Caco-2 (cell line): ENCODE measurements at regions not wholly inside any gene's neighbourhood (a gene's known extent, or its start where the extent isn't known, plus 50 kb on each side); places are given as distances from the start of the nearest gene placed in this dataset.

Experiments used
- BruUV-seq: library from RNA; stranded (reverse); fragments of 400-500 nt; replicated peaks from 2 replicates; lab custom pipeline; 2021; lab: Mats Ljungman, UMichigan
- CTCF ChIA-PET: fragments of 300-600 bp; sonication (Branson Sonifier 250); formaldehyde crosslinking; loops from one replicate; lab custom pipeline; 2022; ENCODE audit warnings: antibody characterized with exemption; lab: Charles Lee
- POLR2A ChIA-PET: fragments of 300-600 bp; sonication (Branson Sonifier 250); formaldehyde crosslinking; loops from one replicate; lab custom pipeline; 2022; ENCODE audit warnings: antibody characterized with exemption; lab: Charles Lee
- DNase-seq, 2 experiments: peaks; one replicate each; pipeline versions ENCODE4 v3.0.0 to v3.0.0-alpha.2; 2020 to 2022
- H3K27me3 ChIP-seq: replicated peaks from 2 replicates; pipeline ENCODE4 v1.6.0; 2011; ENCODE audit warnings: low read length; ENCODE audit not compliant: control insufficient read depth, insufficient read depth
- H3K36me3 ChIP-seq: 2 replicates; pipeline ENCODE4 v1.5.1; 2011; ENCODE audit warnings: low read length; ENCODE audit not compliant: control insufficient read depth, insufficient read depth
- H3K4me1 ChIP-seq: fragments of 250-450 bp; sonication (Bioruptor Pico); 2 replicates; pipeline ENCODE4 v1.5.1; 2020; ENCODE audit warnings: mild to moderate bottlenecking
- H3K4me3 ChIP-seq: 2 replicates; pipeline ENCODE4 v1.5.1; 2011; ENCODE audit warnings: low read depth, mild to moderate bottlenecking, control low read depth, low read length
- H3K9me3 ChIP-seq: fragments of 250-450 bp; sonication (Bioruptor Pico); 2 replicates; pipeline ENCODE4 v1.5.1; 2020; ENCODE audit warnings: mild to moderate bottlenecking, moderate library complexity
- H3K27ac Mint-ChIP-seq: one replicate; pipeline ENCODE4 v1.8.0; 2022; ENCODE audit warnings: mixed read lengths; ENCODE audit not compliant: unreplicated experiment
- H3K27me3 Mint-ChIP-seq: one replicate; pipeline ENCODE4 v1.8.0; 2022; ENCODE audit warnings: mixed read lengths; ENCODE audit not compliant: insufficient read depth, unreplicated experiment
- H3K36me3 Mint-ChIP-seq: one replicate; pipeline ENCODE4 v1.8.0; 2022; ENCODE audit warnings: mild to moderate bottlenecking, mixed read lengths; ENCODE audit not compliant: insufficient read depth, unreplicated experiment
- H3K4me1 Mint-ChIP-seq: one replicate; pipeline ENCODE4 v1.8.0; 2022; ENCODE audit warnings: low read depth, mixed read lengths; ENCODE audit not compliant: unreplicated experiment
- H3K4me3 Mint-ChIP-seq: one replicate; pipeline ENCODE4 v1.8.0; 2022; ENCODE audit warnings: mild to moderate bottlenecking, moderate library complexity, mixed read lengths; ENCODE audit not compliant: unreplicated experiment
- H3K9me3 Mint-ChIP-seq: one replicate; pipeline ENCODE4 v1.8.0; 2022; ENCODE audit warnings: mixed read lengths; ENCODE audit not compliant: unreplicated experiment
- CTCF ChIP-seq, 2 experiments: fragments of 200-600 bp in 1 of 2; IDR thresholded peaks; 1 replicate in 1 of 2; 2 replicates in 1 of 2; pipeline versions ENCODE4 v1.5.1 to v1.8.0; 2011 to 2022; ENCODE audit warnings: antibody characterized with exemption in 1 of 2, control low read depth in 1 of 2, inconsistent platforms in 1 of 2, low read depth in 1 of 2, low read length in 1 of 2, mild to moderate bottlenecking in 1 of 2, moderate library complexity in 1 of 2; ENCODE audit not compliant: insufficient read depth in 1 of 2, severe bottlenecking in 1 of 2, unreplicated experiment in 1 of 2
- intact Hi-C: fragments of 100-400 bp; cut with micrococcal nuclease; formaldehyde crosslinking; loops from one replicate; pipeline ENCODE4 v1.10.0; 2022; ENCODE audit not compliant: unreplicated experiment

GRCh38 chr20:60952861-60953260 lies 299.2 kb upstream of the CDH4 start:
- no TSS peak for BruUV-seq
- DNase-seq: peak in 1 of 2 experiments; percentile 29
- no peak overlapping the region for H3K4me3 Mint-ChIP-seq
- ChIA-PET CTCF (no interaction called here), POLR2A (no interaction called here)
- H3K36me3 ChIP-seq: no peaks in the 10 kb centered on the region
- H3K4me3 ChIP-seq: no peak overlapping the region
- H3K27me3 ChIP-seq: no peaks in the 10 kb centered on the region
- intact Hi-C loops: no loop called here
- no peaks in the 10 kb centered on the region for H3K4me1 ChIP-seq
- no peak for TF ChIP-seq CTCF (IDR thresholded peaks at IDR 0.05; ENCODE audit: insufficient read depth in 1 of 2, low read depth in 1 of 2, low read length in 1 of 2, severe bottlenecking in 1 of 2, unreplicated experiment in 1 of 2)
- no peak overlapping the region for H3K27ac Mint-ChIP-seq
- peaks cover 28% of the 10 kb centered on the region for H3K9me3 Mint-ChIP-seq
- peaks cover 13% of the 10 kb centered on the region; the same call in 1 of the 2 replicates for H3K9me3 ChIP-seq
- no peaks in the 10 kb centered on the region for H3K4me1 Mint-ChIP-seq
- H3K27me3 Mint-ChIP-seq: peaks cover 7% of the 10 kb centered on the region
- no peaks in the 10 kb centered on the region for H3K36me3 Mint-ChIP-seq

GRCh38 chr20:60953321-60953720 lies 298.7 kb upstream of the CDH4 start:
- no peak for TF ChIP-seq CTCF (IDR thresholded peaks at IDR 0.05; ENCODE audit: insufficient read depth in 1 of 2, low read depth in 1 of 2, low read length in 1 of 2, severe bottlenecking in 1 of 2, unreplicated experiment in 1 of 2)
- CTCF ChIA-PET: no interaction called here
- no peak overlapping the region for H3K27ac Mint-ChIP-seq

GRCh38 chr20:60955706-60956105 lies 296.4 kb upstream of the CDH4 start:
- no peak overlapping the region for H3K4me3 Mint-ChIP-seq
- H3K27ac Mint-ChIP-seq: no peak overlapping the region
- H3K4me1 ChIP-seq: no peaks in the 10 kb centered on the region
- no TSS peak for BruUV-seq
- peaks cover 9% of the 10 kb centered on the region for H3K9me3 Mint-ChIP-seq
- ChIA-PET CTCF (interaction anchor here (0.6 kb wide), 1 partner anchor 31 kb away, joined by 3 read pairs; no protein-coding TSS in a partner anchor), POLR2A (no interaction called here)
- H3K4me3 ChIP-seq: no peak overlapping the region
- no peaks in the 10 kb centered on the region for H3K36me3 ChIP-seq
- peaks cover 4% of the 10 kb centered on the region; the same call in 1 of the 2 replicates for H3K9me3 ChIP-seq
- TF ChIP-seq CTCF (IDR thresholded peaks at IDR 0.05; ENCODE audit: insufficient read depth in 1 of 2, low read depth in 1 of 2, low read length in 1 of 2, severe bottlenecking in 1 of 2, unreplicated experiment in 1 of 2): no peak
- H3K4me1 Mint-ChIP-seq: no peaks in the 10 kb centered on the region
- peaks cover 10% of the 10 kb centered on the region for H3K27me3 Mint-ChIP-seq
- H3K36me3 Mint-ChIP-seq: no peaks in the 10 kb centered on the region
- intact Hi-C loops: no loop called here
- DNase-seq: no peak
- H3K27me3 ChIP-seq: no peaks in the 10 kb centered on the region

More at GRCh38 chr20:60953321-60953720, 298.7 kb upstream of the CDH4 start:
- Histone ChIP-seq H3K4me3 (no peak overlapping the region), H3K4me1 (no peaks in the 10 kb centered on the region), H3K27me3 (no peaks in the 10 kb centered on the region), H3K36me3 (no peaks in the 10 kb centered on the region), H3K9me3 (peaks cover 10% of the 10 kb centered on the region; the same call in 1 of the 2 replicates)
- Mint-ChIP-seq H3K36me3 (no peaks in the 10 kb centered on the region), H3K27me3 (peaks cover 7% of the 10 kb centered on the region), H3K4me1 (no peaks in the 10 kb centered on the region), H3K4me3 (no peak overlapping the region), H3K9me3 (peaks cover 28% of the 10 kb centered on the region)
- intact Hi-C loops: no loop called here
- DNase-seq: peak in 1 of 2 experiments; percentile 18
- POLR2A ChIA-PET: no interaction called here
- no TSS peak for BruUV-seq
